ENCODE measurements at regions not wholly inside any gene's neighbourhood (a gene's known extent, or its start where the extent isn't known, plus 50 kb on each side); places are given as distances from the start of the nearest gene placed in this dataset.
"Not testable (repeated sequence)": the region's sequence is repeated elsewhere in the genome, so short reads cannot be mapped to it uniquely, and the experiment has no call there.

- DNase-seq (ENCODE audit: low read depth in 2 of 2, low spot score in 1 of 2) = no peak
Measured at GRCh38 chr15:46921891-46922290, 795.4 kb upstream of the SEMA6D start.

- no peak for DNase-seq (ENCODE audit: low read depth in 2 of 2, low spot score in 1 of 2)
Measured at GRCh38 chr15:46930426-46930825, 786.9 kb upstream of the SEMA6D start.

- no peak for DNase-seq (ENCODE audit: low read depth in 2 of 2, low spot score in 1 of 2)
Measured at GRCh38 chr15:46933332-46933731, 784.0 kb upstream of the SEMA6D start.

GRCh38 chr15:46934851-46935250 is 782.5 kb upstream of the SEMA6D start:
- DNase-seq (ENCODE audit: low read depth in 2 of 2, low spot score in 1 of 2) = no peak

- no peak for DNase-seq (ENCODE audit: low read depth in 2 of 2, low spot score in 1 of 2)
Measured at GRCh38 chr15:46938169-46938568, 779.1 kb upstream of the SEMA6D start.

GRCh38 chr15:46941241-46941640 is 776.1 kb upstream of the SEMA6D start:
- DNase-seq (ENCODE audit: low read depth in 2 of 2, low spot score in 1 of 2) = no peak

GRCh38 chr15:46946953-46947352 is 770.4 kb upstream of the SEMA6D start:
- no peak for DNase-seq (ENCODE audit: low read depth in 2 of 2, low spot score in 1 of 2)

GRCh38 chr15:46955576-46955975 is 761.7 kb upstream of the SEMA6D start:
- DNase-seq (ENCODE audit: low read depth in 2 of 2, low spot score in 1 of 2) = no peak

GRCh38 chr15:46956456-46956855 is 760.8 kb upstream of the SEMA6D start:
- no peak for DNase-seq (ENCODE audit: low read depth in 2 of 2, low spot score in 1 of 2)

GRCh38 chr15:46956881-46957280 is 760.4 kb upstream of the SEMA6D start:
- no peak for DNase-seq (ENCODE audit: low read depth in 2 of 2, low spot score in 1 of 2)

GRCh38 chr15:46960581-46960980 is 756.7 kb upstream of the SEMA6D start:
- no peak for DNase-seq (ENCODE audit: low read depth in 2 of 2, low spot score in 1 of 2)

GRCh38 chr15:46961795-46962194 is 755.5 kb upstream of the SEMA6D start:
- no peak for DNase-seq (ENCODE audit: low read depth in 2 of 2, low spot score in 1 of 2)

- not testable (repeated sequence) for DNase-seq (ENCODE audit: low read depth in 2 of 2, low spot score in 1 of 2)
Measured at GRCh38 chr15:46988055-46988454, 729.2 kb upstream of the SEMA6D start.

GRCh38 chr15:46996359-46996758 is 720.9 kb upstream of the SEMA6D start:
- DNase-seq (ENCODE audit: low read depth in 2 of 2, low spot score in 1 of 2) = no peak

- no peak for DNase-seq (ENCODE audit: low read depth in 2 of 2, low spot score in 1 of 2)
Measured at GRCh38 chr15:46997501-46997900, 719.8 kb upstream of the SEMA6D start.

GRCh38 chr15:47003568-47003967 is 713.7 kb upstream of the SEMA6D start:
- DNase-seq (ENCODE audit: low read depth in 2 of 2, low spot score in 1 of 2) = no peak

- no peak for DNase-seq (ENCODE audit: low read depth in 2 of 2, low spot score in 1 of 2)
Measured at GRCh38 chr15:47013446-47013845, 703.9 kb upstream of the SEMA6D start.

GRCh38 chr15:47027322-47027946 is 689.9 kb upstream of the SEMA6D start:
- DNase-seq (ENCODE audit: low read depth in 2 of 2, low spot score in 1 of 2) = no peak

GRCh38 chr15:47035475-47036406 is 681.6 kb upstream of the SEMA6D start:
- DNase-seq (ENCODE audit: low read depth in 2 of 2, low spot score in 1 of 2) = no peak

- no peak for DNase-seq (ENCODE audit: low read depth in 2 of 2, low spot score in 1 of 2)
Measured at GRCh38 chr15:47037003-47037402, 680.3 kb upstream of the SEMA6D start.

- no peak for DNase-seq (ENCODE audit: low read depth in 2 of 2, low spot score in 1 of 2)
Measured at GRCh38 chr15:47039225-47039624, 678.1 kb upstream of the SEMA6D start.

GRCh38 chr15:47041301-47041700 is 676.0 kb upstream of the SEMA6D start:
- DNase-seq (ENCODE audit: low read depth in 2 of 2, low spot score in 1 of 2) = no peak
